ENCODE measurements at regions not wholly inside any gene's neighbourhood (a gene's known extent, or its start where the extent isn't known, plus 50 kb on each side); places are given as distances from the start of the nearest gene placed in this dataset.
A peak's percentile ranks its signal among the peaks of the same experiment; 100 is the strongest.

GRCh38 chr16:80171746-80172145 lies 369.0 kb upstream of the DYNLRB2 start:
- DNase-seq: no peak

- no peak for DNase-seq
Observed at GRCh38 chr16:80171199-80171598, 369.6 kb upstream of the DYNLRB2 start.

- DNase-seq: no peak
Observed at GRCh38 chr16:80167657-80168390, 373.0 kb upstream of the DYNLRB2 start.

GRCh38 chr16:80166082-80166481 lies 374.7 kb upstream of the DYNLRB2 start:
- no peak for DNase-seq

DNA sequence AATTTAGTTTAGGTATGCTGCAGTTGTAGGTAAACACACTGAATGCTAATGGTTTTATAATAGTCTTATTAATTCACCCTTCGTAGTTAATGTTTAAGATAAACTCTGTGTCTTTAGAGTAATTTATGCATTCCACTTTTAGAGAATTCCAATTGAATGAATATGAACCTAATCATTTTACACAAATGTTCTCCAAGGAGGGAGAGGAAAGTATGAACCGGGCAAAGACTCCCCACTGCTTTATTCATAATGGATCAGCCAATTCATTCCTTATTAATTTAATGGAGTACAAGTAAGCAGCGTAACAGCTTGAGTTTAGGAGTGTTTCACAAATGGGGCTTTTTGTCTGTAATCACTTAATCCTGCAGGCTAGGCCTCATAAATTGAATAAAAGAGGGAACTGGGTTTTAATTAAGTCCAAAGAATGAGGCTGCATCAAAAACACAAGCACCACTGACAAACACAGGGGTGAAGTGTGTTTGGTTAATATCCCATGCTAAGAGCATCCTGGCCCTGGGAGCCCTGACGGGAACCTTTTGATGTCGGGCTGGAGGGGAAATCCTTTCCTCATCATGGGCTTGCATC lies 375.7 kb upstream of the DYNLRB2 start:
- peak; percentile 27 for DNase-seq

DNA sequence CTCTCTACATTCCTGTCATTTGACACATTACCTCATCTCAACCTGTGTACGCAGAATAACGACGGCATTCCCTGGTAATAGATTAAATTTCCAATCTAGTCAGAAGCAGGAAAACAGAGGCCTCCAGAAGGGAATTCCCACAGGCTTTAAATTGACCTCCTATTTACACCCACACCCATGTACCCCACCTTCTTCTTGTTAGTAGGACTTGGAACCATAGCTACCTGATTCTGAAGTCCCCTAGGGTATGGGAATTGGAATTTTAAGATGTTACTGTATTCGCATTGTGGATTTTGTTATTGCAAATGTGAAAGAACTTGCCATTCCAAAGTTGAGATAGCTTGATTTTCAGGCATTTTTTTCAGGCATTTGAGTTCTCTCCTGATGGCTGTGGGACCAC lies 377.5 kb upstream of the DYNLRB2 start:
- DNase-seq: no peak

DNA sequence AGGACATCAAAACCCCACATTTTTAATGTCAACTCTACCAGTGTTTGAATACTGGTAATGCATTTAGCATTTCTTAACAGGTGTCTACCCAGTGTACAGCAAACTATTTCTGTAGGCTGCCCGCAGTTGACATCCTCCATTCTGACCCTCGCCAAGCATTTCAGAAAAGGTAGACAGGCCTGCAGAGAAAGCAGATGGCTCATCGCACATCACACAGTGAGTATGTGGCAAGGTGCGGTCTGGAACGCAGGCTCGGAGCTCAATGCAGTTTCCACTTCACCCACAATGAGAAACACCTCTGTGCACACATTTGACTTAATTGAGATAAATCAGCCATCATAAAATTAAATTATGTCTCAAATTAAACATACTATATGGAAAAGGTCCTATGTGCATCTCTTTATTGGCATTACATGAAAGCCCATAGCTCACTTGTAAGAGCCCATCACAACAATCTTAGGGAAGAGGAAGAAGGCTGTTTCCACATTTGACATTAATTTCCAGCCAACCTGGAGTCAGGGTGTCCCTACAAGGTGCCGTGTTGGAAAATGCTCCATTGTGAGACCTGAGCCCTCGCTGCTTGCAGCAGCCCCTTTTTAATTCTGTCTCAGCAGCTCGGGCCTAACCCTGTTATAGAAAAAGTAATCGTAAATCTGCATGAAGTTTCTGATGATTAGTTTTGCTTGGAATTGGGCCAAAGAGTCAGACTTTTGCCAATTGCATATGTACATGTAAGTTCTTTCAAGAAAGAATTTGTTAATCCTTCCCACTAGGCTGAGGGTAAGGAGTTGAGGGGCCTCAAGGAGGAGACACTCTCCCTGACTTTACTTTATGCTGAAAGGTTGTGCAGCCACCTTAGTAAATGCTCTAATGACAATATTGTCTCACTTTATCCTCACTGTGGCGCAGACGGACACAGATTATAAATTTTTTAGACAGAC lies 378.7 kb upstream of the DYNLRB2 start:
- DNase-seq: peak; percentile 31

GRCh38 chr16:80158766-80159165 lies 382.0 kb upstream of the DYNLRB2 start:
- peak; percentile 79 for DNase-seq

DNA sequence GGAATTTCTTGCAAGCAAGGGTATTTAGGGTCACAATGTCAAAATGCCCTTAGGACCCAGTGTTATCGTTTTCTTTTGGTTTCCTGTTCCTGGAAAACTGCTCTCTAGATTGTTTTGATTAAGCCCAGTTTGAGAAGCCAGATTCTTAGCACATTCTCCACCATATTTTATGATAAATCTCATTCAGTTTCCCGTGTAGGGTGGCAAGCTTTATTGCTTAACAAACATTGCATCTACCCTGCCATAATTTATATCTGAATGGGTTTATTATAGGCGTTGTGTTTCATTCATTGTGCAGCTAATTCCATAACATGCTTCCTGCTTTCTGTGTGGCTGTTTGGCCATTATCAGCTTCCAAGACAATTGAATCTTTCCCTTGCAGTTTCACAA lies 389.1 kb upstream of the DYNLRB2 start:
- no peak for DNase-seq

DNA sequence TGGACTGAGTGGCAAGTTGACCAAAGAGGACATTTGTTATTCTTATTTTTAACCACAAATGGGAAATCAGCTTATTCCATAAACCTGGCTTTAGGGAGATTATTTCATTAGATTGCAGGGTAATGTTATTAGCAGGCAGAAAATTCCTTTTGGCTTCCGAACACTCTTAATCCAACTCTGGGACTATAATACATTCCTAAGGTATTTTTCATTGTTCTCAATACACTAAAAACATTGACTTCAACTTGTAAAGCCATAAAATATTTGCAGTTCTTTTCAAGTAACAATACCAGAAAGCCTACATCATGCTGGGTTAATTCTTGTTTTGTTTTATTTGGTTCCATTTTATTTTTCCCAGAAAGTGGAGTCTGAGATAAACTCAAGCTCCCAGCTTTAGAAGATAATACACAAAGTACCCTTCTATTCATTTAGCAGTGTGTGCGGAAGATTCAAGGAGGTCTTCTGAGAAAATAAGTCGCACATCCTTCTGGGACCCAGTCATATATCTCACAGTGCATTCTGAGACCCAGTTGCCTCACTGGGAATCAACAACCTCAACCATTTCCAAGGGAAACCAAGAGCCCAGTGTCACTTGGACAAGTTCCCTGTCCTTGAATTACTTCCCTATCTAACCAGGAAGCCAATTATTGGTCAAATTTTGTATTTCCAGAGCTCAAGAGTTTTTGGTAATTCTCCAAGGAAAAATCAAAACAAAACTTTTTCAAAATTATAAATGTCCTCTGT lies 389.6 kb upstream of the DYNLRB2 start:
- peak; percentile 89 for DNase-seq

GRCh38 chr16:80148826-80149225 lies 392.0 kb upstream of the DYNLRB2 start:
- no peak for DNase-seq

GRCh38 chr16:80147026-80147655 lies 393.7 kb upstream of the DYNLRB2 start:
- DNase-seq: peak; percentile 78

DNA sequence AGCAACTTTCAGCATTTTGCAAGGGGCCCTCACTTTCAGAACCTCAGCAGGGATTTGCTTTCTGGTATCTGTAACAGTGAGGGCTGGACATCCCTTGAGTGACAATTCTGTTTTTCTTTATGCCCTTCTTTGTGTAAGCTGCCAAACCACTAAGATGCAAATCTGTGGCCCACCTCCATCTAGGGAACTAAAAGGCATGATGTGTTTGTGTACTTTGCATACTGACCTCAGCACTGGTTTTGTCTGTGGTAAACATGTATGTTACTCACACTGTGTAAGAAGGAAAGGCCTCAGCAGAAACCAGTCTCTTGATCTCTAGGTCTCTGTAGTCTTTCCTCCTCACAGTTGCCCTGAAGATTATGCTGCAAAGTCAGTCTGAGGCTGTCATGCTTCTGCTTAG lies 396.6 kb upstream of the DYNLRB2 start:
- DNase-seq: peak; percentile 39

DNA sequence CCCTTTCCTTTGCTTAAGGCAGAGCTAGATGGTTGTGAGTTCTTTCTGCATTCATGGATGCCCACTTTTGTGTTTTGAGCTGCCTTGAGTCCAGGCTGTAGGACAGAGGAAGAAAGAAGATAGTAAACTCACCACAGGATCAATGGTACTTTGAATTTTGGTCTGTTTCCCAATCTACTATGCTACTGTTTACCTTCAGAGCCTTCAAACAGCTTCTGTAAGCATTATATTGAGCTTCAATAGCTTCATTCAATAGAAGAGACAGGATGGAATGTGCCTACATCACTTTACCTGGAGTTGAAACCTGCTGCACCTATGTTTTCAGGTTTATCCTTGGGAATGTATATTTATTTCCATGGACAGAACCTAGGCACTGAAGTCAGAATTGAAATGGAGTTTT lies 397.9 kb upstream of the DYNLRB2 start:
- no peak for DNase-seq

- peak; percentile 72 for DNase-seq
Observed at GRCh38 chr16:80142281-80142680, 398.5 kb upstream of the DYNLRB2 start.

DNA sequence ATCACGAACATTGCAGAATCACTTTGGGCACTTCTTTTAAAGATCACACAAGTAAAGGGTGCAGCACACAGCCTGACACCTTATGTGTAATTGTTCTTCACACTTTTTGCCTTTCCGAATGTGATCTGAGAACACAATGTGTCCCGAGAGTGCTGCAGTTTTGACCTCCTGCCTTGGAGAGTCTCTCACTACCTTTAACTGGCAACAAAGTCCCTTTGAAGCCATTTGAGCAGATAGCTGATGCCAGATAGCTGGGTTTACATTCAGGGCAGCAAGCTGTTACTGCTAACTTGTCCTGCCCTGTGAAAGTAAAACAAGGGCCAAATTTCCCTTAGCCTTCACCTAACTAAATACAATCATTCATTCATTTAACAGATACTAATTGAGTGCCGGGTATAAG lies 411.0 kb upstream of the DYNLRB2 start:
- no peak for DNase-seq

DNA sequence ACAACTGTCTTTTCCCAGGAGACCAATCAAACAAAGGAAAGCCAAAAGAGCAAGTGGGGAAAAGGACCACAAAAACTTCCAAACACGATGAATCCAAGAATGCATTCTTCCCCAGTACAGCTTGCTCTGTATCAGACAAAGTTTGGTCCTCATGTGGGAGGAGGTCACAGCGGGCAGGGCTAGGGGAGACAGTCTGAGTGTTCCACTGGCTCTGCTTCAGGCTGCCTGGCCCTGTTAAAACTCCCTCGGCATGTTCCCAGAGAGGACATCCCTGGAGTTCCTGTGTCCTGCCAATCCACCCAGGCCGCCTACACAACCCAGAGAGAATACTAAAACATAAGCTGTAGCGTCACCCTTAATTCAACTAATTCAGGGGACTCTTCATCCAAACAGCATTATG lies 415.1 kb upstream of the DYNLRB2 start:
- no peak for DNase-seq

DNA sequence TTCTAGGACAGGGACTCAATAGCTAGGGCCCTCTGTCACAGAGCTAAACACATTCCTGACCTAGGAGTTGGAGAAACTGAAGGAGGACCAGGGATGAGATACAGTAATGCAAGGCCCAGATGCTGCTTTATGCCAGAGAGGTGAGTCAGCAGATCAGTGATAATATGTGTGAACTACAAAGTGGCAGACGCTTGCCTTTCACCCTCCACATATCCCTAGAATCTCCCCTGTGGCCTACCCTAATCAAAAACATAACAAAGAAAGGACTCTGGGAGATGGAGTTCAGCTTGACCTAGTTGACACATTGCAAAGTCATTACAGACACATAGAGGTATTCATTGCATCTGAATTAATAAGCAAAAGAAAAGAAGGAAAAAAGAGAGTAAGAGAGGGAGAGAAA lies 417.6 kb upstream of the DYNLRB2 start:
- peak; percentile 64 for DNase-seq

- peak; percentile 61 for DNase-seq
Observed at GRCh38 chr16:80122115-80122514, 418.7 kb upstream of the DYNLRB2 start.

DNA sequence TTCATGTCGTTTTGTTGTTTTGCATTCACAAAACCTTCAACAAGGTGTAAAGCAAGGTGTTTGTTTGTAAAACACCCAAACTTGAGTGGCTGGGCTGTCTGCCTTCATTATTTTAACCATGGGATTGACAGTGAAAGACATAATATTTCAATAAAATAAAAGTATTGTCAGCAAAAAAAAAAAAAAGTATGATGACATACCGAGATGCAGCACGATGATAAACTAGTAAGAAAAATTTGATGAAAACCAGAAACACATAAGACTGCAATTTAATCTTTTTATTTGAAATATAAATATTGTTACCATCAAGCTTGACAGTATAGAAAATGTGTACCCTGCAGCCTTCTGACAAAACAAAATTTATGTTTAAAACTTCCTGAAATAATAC lies 419.3 kb upstream of the DYNLRB2 start:
- DNase-seq: no peak

- no peak for DNase-seq
Observed at GRCh38 chr16:80120899-80121521, 419.8 kb upstream of the DYNLRB2 start.

- no peak for DNase-seq
Observed at GRCh38 chr16:80117556-80118130, 423.1 kb upstream of the DYNLRB2 start.
